ENCODE measurements at regions not wholly inside any gene's neighbourhood (a gene's known extent, or its start where the extent isn't known, plus 50 kb on each side); places are given as distances from the start of the nearest gene placed in this dataset.

DNA sequence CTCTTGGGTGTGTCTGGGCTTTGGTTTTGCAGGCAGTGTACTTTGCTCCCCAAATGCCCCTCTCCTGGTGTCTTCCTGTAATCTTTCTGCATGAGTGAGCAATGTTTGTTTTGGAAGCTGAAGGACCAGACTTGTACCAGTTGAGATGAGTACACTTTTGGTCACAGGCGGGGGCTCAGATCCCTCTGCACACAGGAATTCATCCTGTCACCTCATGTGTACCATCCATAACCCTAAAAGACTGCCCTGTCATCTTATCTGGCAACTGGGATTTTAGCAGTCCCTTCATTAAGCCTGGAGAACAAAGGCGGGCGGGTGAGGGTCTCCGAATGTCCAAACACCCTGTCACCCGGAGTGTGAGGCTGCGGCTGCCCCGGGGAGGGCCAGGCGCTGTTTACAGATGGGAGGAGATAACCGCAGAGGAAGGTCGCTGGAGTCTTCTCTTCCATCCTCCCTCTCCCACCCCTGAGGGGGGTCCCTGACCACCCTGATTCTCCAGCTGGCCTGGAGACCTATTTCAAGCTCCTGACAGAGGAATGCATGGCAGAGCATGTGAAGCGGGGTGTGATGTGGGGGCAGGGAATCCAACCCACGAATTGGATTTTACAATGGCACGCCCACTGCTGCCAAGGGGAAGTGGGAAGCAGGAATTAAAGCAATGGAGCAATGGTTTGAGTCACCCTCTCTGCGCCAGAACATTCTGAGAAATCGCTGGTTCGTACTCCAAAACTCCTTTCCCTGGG, 158.2 kb upstream of the MYCN start:
- no peak for DNase-seq

DNA sequence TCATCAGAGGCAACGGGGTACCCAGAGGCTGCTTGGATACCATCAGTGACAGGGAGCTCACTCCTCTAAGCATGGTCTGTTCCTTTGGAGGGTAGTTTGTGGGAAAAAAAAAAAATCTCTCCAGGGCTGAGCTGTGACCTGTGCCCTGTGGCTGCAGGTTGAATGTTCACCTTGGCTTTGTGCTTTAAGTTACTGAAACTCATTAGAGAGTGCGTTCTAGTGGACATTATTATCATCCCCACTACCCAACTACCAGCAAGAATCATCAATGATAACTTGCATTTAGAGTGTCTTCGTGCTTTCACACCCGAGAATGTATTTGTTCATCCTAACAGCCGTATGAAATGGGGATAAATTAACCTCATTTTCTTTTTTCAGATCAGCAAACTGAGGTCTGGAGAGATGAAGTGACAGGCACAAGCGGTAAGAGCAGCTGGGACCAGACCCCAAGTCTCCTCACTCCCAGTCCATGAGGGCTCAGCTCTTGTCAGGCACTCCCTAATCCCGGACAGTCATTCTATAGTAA, 157.5 kb upstream of the MYCN start:
- no peak for DNase-seq

DNA sequence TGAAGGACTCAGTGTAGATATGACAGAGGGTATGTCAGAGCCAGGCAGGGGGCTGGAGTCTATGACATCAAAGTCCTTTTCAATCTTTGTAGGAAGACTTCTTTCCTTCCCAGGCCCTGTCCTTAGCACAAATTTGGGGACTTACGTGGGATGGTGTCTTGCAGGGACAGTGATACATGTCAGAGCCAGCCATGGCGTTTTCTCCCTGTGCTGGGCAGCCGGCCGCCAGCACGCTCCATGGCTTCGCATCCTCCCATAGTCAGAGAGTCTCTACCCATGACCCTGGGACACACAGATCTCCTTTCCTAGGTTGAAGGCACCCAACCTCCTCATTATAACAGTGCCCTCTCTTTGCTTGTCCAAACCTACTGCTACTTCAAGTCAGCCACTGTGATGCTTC, 156.9 kb upstream of the MYCN start:
- no peak for DNase-seq

GRCh38 chr2:15784106-15784885, 156.1 kb upstream of the MYCN start:
- no peak for DNase-seq

DNA sequence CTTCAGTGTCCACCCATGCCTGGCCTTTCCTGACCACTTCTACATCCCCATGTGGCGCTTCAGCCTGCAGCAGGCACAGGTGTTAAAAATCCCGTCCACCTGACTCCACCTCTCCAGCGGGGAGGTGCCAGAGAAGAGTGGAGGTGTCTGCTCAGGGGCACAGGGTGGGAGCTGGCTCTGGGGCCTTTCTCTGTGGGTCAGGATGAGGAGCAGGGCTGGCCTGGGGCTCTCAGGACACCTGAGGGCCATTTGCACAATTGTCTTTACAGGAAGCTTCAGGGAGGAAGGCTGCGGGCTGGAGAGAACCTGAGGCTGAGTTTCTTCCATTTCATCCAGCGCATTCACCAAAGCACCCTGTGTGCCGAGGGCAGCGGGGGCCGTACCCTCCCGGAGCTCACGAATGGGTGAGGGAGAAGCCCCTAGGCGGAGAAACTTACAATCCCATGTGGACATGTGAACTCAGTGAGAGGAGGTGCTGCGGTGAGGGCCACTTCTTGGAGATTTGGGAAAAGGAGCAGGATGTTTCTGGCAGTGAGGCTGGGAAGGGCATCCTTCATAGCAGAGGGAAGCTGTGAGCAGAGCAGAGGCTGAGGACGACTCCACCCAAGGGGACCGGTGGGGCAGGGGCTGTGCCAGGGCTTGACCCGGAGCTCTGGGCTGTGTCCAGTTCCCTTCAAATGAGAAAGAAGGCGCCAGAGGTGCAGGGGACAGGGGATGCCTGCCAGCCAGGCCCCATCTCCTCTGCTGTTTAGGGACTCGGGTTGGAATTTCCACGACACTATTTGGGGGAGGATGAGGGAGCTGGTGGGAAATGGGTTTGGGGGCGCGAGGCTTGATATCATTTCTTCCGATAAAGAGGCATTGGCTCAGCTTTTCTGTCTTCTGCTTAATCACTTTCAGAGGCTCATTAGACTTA, 155.2 kb upstream of the MYCN start:
- DNase-seq = no peak

DNA sequence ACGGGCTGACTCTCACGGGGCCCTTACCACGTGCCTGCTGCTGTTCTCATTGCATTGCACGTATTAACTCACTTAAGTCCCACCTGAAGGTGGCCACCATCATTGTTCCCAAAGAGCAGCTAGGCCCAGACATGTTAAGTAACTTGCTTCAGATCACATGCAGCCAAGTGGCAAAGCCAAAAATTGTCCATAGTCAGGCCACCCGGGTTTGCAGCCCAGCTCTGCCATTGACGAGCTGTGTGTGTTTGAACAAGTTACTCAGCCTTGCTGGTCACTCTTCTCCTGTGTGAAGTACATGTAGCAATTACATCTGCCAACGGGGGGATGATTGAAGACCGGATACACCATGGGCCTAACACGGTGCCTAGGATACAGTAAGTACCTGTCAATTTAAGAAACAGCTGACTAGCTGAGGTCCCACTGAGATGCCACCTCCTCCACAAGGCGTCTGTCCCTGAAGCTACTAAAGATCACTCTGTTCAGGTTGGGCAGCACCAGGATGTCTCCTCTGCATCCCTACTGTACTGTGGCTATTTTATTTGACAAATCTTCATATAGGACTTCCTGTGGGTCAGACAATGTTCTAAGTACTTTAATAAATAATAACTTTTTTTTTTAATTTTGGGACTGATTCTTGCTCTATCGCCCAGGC, 154.2 kb upstream of the MYCN start:
- DNase-seq = no peak

DNA sequence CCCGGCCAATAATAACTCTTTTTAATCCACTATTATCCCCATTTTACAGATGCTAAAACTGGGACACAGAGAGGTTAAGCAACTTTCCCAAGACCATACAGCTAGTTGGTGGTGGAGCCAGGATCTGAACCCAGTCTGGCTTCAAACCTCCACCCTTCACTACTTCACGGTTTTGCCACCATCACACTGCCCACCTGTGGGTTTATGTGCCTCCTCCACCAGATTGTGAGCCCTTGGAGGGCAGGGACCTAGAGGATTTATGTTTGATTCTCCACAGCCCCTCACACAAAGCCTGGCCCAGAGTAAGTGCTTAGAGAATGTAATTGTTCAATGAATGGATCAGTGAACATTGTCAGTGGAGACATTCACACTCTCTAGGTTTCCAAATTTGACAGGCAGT, 153.4 kb upstream of the MYCN start:
- DNase-seq = no peak

- no peak for DNase-seq
Measured at GRCh38 chr2:15787535-15788454, 152.6 kb upstream of the MYCN start.

DNA sequence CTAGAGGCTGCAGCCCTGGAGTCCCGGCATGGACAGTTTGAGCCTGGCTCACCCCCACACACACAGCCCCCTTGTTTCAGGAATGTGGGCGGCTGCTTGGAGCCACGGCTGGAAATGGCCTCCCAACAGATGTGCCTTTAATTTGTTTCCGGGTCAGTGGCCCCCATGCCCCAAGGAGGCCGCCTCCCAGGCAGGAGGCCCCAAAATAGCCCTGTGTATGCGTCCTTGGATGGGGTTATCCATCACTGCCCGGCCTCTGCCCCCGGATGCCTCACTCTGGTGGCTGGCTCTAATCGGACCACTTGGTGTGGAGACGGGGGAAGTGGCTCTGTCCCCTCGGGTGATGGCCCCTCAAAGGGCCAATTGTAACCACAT, 151.9 kb upstream of the MYCN start:
- no peak for DNase-seq

DNA sequence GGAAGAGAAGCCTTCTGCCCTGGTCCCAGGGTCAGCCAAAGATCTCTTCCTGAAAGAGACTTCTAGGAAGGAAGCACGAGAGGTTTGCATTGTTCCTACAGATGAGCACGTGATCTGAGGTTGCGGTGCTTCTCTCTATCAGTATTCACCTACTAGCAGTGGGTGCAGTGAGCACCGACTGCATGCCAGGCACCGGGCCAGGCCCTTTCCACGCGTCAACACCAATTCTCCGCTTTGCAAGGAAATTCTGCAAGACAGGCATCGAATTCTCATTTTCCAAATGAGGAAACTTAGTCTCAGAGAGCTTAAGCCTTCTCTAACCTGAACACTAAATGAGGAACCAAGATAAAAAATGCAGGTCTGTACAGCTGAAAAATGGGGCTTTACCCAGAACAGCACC, 151.5 kb upstream of the MYCN start:
- DNase-seq = no peak

DNA sequence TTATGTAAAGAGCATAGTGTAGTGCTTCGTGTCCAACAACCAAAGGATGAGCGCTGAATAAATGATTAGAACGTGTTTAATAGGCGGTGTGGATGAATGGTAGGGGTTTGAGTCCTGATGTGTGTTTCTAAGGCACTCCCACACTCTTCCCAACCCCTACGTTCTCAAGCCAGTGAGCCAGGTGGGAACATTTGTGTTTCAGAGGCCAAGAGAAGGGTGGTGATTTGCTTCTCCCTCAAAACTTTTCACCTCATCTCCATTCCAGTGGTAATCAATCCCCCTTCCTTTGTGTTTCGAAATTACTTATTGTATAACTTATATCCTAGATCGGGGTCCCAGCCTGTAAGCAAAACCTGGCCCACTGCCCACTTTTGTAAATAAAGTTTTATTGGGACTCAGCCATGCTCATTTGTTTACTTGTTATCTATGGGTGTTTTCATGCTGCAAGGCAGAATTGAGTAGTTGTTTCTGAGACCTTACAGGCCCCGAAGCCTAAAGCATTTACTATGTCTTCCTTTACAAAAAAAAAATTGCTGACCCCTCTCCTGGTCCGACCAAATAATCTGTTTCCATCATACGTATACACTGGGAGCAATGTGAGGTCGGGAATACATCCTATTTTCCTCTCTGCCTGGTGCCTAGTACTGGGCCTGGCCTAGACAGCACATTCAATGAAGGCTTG, 150.8 kb upstream of the MYCN start:
- no peak for DNase-seq

GRCh38 chr2:15790326-15790725, 150.0 kb upstream of the MYCN start:
- no peak for DNase-seq

- DNase-seq = no peak
Measured at GRCh38 chr2:15790838-15791237, 149.5 kb upstream of the MYCN start.

- DNase-seq = no peak
Measured at GRCh38 chr2:15791294-15791693, 149.1 kb upstream of the MYCN start.

DNA sequence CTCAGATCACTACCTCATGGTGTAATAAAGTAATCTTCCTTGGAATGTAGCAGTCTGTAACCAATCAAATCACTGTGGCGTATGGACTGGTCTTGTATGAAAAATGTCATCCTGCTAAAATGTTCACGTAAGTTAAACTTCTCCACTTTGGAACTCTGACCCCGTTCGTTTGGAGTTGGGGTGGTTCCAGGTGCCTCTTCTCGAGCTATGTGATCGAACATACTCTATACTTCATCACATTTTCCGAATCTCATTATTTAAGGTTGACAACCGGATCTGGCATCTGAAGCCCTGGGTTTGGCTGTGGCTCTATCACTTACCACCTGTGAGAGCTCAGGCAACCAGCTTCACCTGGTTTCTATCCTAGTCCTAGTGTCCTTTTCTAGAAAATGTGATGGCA, 148.0 kb upstream of the MYCN start:
- DNase-seq = no peak

- DNase-seq = no peak
Measured at GRCh38 chr2:15793078-15793913, 147.1 kb upstream of the MYCN start.

DNA sequence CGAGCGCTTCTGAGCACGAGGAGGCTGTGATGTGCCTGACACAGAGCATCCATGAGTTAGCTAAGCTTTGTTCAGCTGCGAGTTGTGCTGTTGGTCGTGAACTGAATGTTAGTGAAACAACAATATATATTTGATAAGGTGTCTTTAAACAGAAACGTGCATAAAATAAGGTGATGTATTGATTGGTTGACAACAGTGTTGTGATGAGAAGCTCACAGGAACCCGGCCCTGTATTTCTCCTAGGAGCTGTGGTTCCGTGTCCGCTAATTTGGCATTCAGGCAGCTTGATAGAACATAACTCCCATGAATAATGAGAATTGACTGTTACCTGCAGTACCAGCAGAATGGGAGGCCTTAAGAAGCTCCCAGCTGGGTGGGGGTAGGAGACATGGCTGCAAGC, 146.4 kb upstream of the MYCN start:
- DNase-seq = no peak

DNA sequence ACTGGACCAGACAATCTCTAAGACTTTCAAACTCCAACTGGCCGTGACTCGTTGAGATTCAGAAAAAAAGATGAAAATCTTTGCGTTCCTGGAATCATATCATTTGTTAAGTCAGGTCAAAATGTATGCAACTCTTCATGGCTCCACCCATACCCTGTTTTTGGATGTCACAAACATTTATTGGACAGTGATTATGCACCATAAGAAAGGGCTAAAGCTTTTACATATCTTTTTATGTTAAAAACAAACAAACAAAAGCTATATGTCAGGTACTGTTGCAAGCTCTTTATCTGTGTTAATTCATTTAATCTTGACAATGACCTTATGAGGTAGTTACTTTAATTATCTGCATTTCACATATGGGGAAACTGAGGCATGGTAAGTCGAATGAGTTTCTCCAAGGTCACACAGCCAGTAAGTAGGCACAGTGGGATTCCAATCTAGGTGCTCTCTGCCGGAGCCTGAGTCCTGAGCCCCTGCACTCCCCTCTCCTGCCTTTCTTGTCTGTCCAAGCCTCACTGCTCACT, 145.7 kb upstream of the MYCN start:
- no peak for DNase-seq

- no peak for DNase-seq
Measured at GRCh38 chr2:15795426-15795825, 144.9 kb upstream of the MYCN start.

All from DMS153 (cell line).